ENCODE measurements at regions not wholly inside any gene's neighbourhood (a gene's known extent, or its start where the extent isn't known, plus 50 kb on each side); places are given as distances from the start of the nearest gene placed in this dataset.

DNA sequence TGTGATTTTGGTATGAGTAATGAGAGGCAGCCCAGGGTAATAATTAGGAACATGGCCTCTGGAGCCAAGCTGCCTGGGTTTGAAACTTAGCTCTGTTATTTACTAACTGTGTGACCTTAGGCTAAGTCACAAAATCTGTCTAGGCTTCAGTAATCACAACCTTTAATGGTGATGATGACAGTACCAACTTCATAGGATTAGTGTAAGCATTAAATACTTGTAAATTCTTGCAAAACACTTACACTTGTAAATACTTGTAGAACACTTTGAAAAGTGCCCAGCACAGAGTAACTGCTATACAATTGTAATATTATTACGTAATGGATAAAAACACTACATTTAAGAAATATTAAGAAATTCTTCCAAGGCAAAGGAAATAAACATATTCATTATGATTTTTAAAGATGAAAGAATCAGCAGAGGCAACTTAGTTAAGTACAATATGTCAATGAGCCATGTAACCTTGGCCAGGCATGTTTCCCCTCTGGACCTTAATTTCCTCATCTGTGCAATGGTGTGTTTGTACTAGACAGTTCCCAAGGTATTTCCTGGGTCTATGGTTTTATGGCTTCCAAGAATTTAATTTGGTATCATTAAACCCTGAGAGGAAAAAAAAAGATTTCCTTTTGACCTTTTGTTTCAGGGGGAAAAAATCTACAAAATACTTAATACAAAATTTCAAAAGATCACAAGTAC is 628.5 kb upstream of the KLHL1 start:
- no peak overlapping the region for H3K4me3 ChIP-seq (ENCODE audit: insufficient read length, low read depth)
- H3K27me3 ChIP-seq (ENCODE audit: insufficient read depth, insufficient read length) = no peaks in the 10 kb centered on the region
- no peak overlapping the region for H3K9ac ChIP-seq (ENCODE audit: insufficient read length, low read depth)
- no peak for DNase-seq (ENCODE audit: low read depth, low spot score)
- TF ChIP-seq YY1 (IDR thresholded peaks at IDR 0.05; ENCODE audit: insufficient read depth, insufficient read length) = no peak
- no peak for TF ChIP-seq ZNF274 (IDR thresholded peaks at IDR 0.05; ENCODE audit: low read depth, low read length)
- no peak for TF ChIP-seq SUZ12 (IDR thresholded peaks at IDR 0.05; ENCODE audit: extremely low read depth, insufficient read depth, insufficient read length)
- no peaks in the 10 kb centered on the region for H3K9me3 ChIP-seq (ENCODE audit: insufficient read depth, low read length)
- H3K36me3 ChIP-seq (ENCODE audit: insufficient read depth, insufficient read length, low read length) = no peaks in the 10 kb centered on the region
- H3K4me1 ChIP-seq (ENCODE audit: insufficient read depth, insufficient read length) = no peaks in the 10 kb centered on the region

DNA sequence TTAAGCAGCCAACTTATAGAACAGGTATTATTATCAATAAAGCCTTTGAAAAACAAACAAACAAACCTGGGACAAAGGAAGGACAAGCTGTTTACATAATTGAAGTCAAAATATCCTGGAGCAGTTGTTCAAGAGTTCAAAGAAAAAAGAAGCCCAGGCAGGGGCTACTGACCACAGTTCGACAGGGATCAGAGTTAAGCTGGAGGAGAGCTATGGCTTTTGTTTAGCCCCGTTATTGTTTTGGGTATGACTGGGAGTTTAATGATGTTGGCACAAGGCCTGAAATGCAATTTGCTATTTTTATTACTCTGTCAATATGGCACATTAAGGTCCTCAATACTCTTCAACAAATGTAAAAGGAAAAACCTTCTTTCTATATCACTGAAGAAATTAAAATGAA is 624.4 kb upstream of the KLHL1 start:
- H3K9ac ChIP-seq (ENCODE audit: insufficient read length, low read depth) = no peak overlapping the region
- H3K9me3 ChIP-seq (ENCODE audit: insufficient read depth, low read length) = no peaks in the 10 kb centered on the region
- TF ChIP-seq YY1 (IDR thresholded peaks at IDR 0.05; ENCODE audit: insufficient read depth, insufficient read length) (no peak), ZNF274 (IDR thresholded peaks at IDR 0.05; ENCODE audit: low read depth, low read length) (no peak), SUZ12 (IDR thresholded peaks at IDR 0.05; ENCODE audit: extremely low read depth, insufficient read depth, insufficient read length) (no peak)
- H3K4me3 ChIP-seq (ENCODE audit: insufficient read length, low read depth) = no peak overlapping the region
- H3K36me3 ChIP-seq (ENCODE audit: insufficient read depth, insufficient read length, low read length) = no peaks in the 10 kb centered on the region
- H3K4me1 ChIP-seq (ENCODE audit: insufficient read depth, insufficient read length) = no peaks in the 10 kb centered on the region
- no peak for DNase-seq (ENCODE audit: low read depth, low spot score)
- no peaks in the 10 kb centered on the region for H3K27me3 ChIP-seq (ENCODE audit: insufficient read depth, insufficient read length)

DNA sequence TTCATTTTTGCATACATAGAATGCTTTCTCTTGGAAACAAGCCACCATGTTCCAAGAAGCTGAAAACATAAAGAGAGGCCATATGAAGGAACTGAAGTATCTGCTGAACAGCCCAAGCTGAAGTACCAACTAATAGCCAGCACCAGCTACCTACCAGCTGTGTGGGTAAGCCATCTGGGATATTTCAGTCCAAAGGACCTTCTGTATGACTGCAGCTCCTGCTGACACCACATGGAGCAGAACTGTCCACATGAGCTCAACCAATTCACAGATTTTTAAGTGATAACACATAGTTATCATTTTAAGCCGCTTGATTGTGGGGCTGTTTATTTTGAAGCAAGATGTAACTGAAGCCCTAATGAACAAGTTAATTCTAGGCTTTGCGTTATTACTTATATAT is 621.1 kb upstream of the KLHL1 start:
- no peak overlapping the region for H3K4me3 ChIP-seq (ENCODE audit: insufficient read length, low read depth)
- no peak for TF ChIP-seq YY1 (IDR thresholded peaks at IDR 0.05; ENCODE audit: insufficient read depth, insufficient read length)
- no peak for TF ChIP-seq ZNF274 (IDR thresholded peaks at IDR 0.05; ENCODE audit: low read depth, low read length)
- TF ChIP-seq SUZ12 (IDR thresholded peaks at IDR 0.05; ENCODE audit: extremely low read depth, insufficient read depth, insufficient read length) = no peak
- H3K27me3 ChIP-seq (ENCODE audit: insufficient read depth, insufficient read length) = no peaks in the 10 kb centered on the region
- no peaks in the 10 kb centered on the region for H3K36me3 ChIP-seq (ENCODE audit: insufficient read depth, insufficient read length, low read length)
- no peak overlapping the region for H3K9ac ChIP-seq (ENCODE audit: insufficient read length, low read depth)
- H3K9me3 ChIP-seq (ENCODE audit: insufficient read depth, low read length) = no peaks in the 10 kb centered on the region
- no peak for DNase-seq (ENCODE audit: low read depth, low spot score)
- H3K4me1 ChIP-seq (ENCODE audit: insufficient read depth, insufficient read length) = no peaks in the 10 kb centered on the region

DNA sequence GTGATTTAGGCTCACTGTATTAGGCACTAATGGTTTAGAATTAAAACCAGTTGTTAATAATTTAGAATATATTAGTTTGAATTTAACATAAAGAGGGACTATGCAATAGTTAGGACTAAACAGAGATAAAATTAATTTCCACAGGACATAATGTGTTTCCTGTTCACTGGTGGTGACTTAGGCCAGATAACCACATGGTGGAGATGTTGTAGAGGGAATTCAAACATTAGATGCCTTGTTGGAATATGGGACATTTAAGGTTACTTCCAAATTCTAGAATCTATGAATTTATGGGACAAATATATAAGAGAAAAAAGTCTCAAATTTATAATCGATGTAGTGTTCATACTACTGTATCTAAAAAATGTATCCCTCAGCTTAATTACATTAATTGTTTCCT is 615.5 kb upstream of the KLHL1 start:
- DNase-seq (ENCODE audit: low read depth, low spot score) = no peak
- Histone ChIP-seq H3K9ac (ENCODE audit: insufficient read length, low read depth) (no peak overlapping the region), H3K36me3 (ENCODE audit: insufficient read depth, insufficient read length, low read length) (no peaks in the 10 kb centered on the region), H3K4me3 (ENCODE audit: insufficient read length, low read depth) (no peak overlapping the region), H3K4me1 (ENCODE audit: insufficient read depth, insufficient read length) (no peaks in the 10 kb centered on the region), H3K27me3 (ENCODE audit: insufficient read depth, insufficient read length) (no peaks in the 10 kb centered on the region), H3K9me3 (ENCODE audit: insufficient read depth, low read length) (no peaks in the 10 kb centered on the region)
- TF ChIP-seq ZNF274 (IDR thresholded peaks at IDR 0.05; ENCODE audit: low read depth, low read length) (no peak), SUZ12 (IDR thresholded peaks at IDR 0.05; ENCODE audit: extremely low read depth, insufficient read depth, insufficient read length) (no peak), YY1 (IDR thresholded peaks at IDR 0.05; ENCODE audit: insufficient read depth, insufficient read length) (no peak)

DNA sequence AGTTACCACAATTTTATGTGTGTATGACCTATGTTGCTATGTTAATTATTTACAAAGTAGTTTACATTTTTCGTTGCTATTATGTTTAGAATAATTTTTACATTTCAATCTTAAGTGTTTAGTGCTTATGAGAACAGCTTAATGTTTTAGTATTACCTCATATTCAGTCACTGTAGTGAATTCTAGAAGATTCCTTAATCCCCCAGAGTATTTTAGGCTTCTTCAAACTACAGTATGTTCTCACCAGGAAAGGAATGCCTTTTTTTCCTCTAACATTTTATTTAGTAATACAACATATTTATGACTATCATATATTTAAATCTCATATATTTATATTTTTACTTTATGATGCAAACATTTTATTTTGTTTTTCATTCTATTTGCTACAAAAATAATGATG is 612.1 kb upstream of the KLHL1 start:
- no peak for DNase-seq (ENCODE audit: low read depth, low spot score)
- TF ChIP-seq SUZ12 (IDR thresholded peaks at IDR 0.05; ENCODE audit: extremely low read depth, insufficient read depth, insufficient read length) (no peak), ZNF274 (IDR thresholded peaks at IDR 0.05; ENCODE audit: low read depth, low read length) (no peak), YY1 (IDR thresholded peaks at IDR 0.05; ENCODE audit: insufficient read depth, insufficient read length) (no peak)

DNA sequence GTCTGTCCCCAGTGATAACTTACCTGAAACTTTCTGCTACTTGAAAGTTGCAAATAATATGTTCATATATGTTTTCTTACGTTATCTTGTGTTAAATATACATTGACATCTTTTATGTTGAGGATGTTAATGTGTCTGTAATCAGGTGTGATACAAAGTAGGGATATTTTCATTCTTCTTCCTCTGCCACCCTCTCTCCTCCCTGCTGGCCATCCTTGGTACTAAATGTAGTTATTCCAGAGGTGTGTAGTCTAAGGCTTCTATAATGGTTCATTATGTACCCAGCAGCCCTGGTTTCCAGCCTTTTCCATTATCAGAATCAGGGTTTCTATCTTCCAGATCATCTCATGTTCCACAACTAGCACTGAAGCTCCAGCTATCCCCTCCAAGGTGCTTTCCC is 606.7 kb upstream of the KLHL1 start:
- Histone ChIP-seq H3K4me3 (ENCODE audit: insufficient read length, low read depth) (no peak overlapping the region), H3K36me3 (ENCODE audit: insufficient read depth, insufficient read length, low read length) (no peaks in the 10 kb centered on the region), H3K9me3 (ENCODE audit: insufficient read depth, low read length) (no peaks in the 10 kb centered on the region), H3K9ac (ENCODE audit: insufficient read length, low read depth) (no peak overlapping the region), H3K27me3 (ENCODE audit: insufficient read depth, insufficient read length) (no peaks in the 10 kb centered on the region), H3K4me1 (ENCODE audit: insufficient read depth, insufficient read length) (no peaks in the 10 kb centered on the region)
- DNase-seq (ENCODE audit: low read depth, low spot score) = no peak
- TF ChIP-seq ZNF274 (IDR thresholded peaks at IDR 0.05; ENCODE audit: low read depth, low read length) = no peak

More for the DNA sequence above, 612.1 kb upstream of the KLHL1 start:
- H3K36me3 ChIP-seq (ENCODE audit: insufficient read depth, insufficient read length, low read length) = no peaks in the 10 kb centered on the region
- H3K9ac ChIP-seq (ENCODE audit: insufficient read length, low read depth) = no peak overlapping the region
- H3K27me3 ChIP-seq (ENCODE audit: insufficient read depth, insufficient read length) = no peaks in the 10 kb centered on the region
- no peaks in the 10 kb centered on the region for H3K9me3 ChIP-seq (ENCODE audit: insufficient read depth, low read length)
- no peak overlapping the region for H3K4me3 ChIP-seq (ENCODE audit: insufficient read length, low read depth)
- H3K4me1 ChIP-seq (ENCODE audit: insufficient read depth, insufficient read length) = no peaks in the 10 kb centered on the region

DNA sequence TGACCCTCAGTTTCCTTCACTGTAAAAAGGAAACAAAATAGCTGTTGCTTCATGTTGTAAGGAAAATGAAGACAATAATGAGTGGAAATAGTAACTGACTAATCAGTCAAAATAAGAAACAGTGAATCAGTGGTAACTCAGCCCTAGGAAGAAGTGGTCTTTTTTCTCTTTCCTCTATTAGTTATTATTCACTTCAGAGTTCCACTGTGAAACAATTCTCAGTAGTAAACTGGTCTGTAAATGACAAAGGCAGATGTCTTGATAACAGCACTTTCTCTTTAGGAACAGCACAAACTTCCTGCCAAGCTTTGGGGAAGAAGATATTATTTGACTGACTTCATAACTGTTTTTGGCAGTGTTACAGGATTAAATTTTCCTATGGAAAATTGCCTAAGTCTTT is 600.5 kb upstream of the KLHL1 start:
- H3K9ac ChIP-seq (ENCODE audit: insufficient read length, low read depth) = no peak overlapping the region
- TF ChIP-seq YY1 (IDR thresholded peaks at IDR 0.05; ENCODE audit: insufficient read depth, insufficient read length) = no peak
- no peak for TF ChIP-seq ZNF274 (IDR thresholded peaks at IDR 0.05; ENCODE audit: low read depth, low read length)
- TF ChIP-seq SUZ12 (IDR thresholded peaks at IDR 0.05; ENCODE audit: extremely low read depth, insufficient read depth, insufficient read length) = no peak

More for the DNA sequence above, 600.5 kb upstream of the KLHL1 start:
- DNase-seq (ENCODE audit: low read depth, low spot score) = no peak
- no peaks in the 10 kb centered on the region for H3K36me3 ChIP-seq (ENCODE audit: insufficient read depth, insufficient read length, low read length)
- no peak overlapping the region for H3K4me3 ChIP-seq (ENCODE audit: insufficient read length, low read depth)
- H3K4me1 ChIP-seq (ENCODE audit: insufficient read depth, insufficient read length) = no peaks in the 10 kb centered on the region
- H3K9me3 ChIP-seq (ENCODE audit: insufficient read depth, low read length) = no peaks in the 10 kb centered on the region
- no peaks in the 10 kb centered on the region for H3K27me3 ChIP-seq (ENCODE audit: insufficient read depth, insufficient read length)
